H1 (cell line): ENCODE measurements at regions not wholly inside any gene's neighbourhood (a gene's known extent, or its start where the extent isn't known, plus 50 kb on each side); places are given as distances from the start of the nearest gene placed in this dataset.
A peak's percentile ranks its signal among the peaks of the same experiment; 100 is the strongest.

Source experiments
- CTCF ChIA-PET: fragments of 300-600 bp; sonication (Branson Sonifier 250); formaldehyde crosslinking; loops from one replicate; lab custom pipeline; 2021; ENCODE audit not compliant: partially characterized antibody; lab: Charles Lee
- POLR2A ChIA-PET: fragments of 300-600 bp; sonication (Branson Sonifier 250); formaldehyde crosslinking; loops from one replicate; lab custom pipeline; 2021; ENCODE audit warnings: inconsistent platforms; ENCODE audit not compliant: partially characterized antibody; lab: Charles Lee
- DNase-seq, 2 experiments: peaks; one replicate each; pipeline versions ENCODE4 v3.0.0 to v3.0.0-alpha.2; 2010 to 2022; ENCODE audit warnings: low spot score in 2 of 2, low read depth in 1 of 2, mixed read lengths in 1 of 2
- FAIRE-seq: peaks from 2 replicates; lab custom pipeline; 2011; peaks lifted over from hg19 to GRCh38; lab: Jason Lieb, UNC
- H2AFZ ChIP-seq: 2 replicates; pipeline ENCODE4 v1.8.1; 2012; ENCODE audit warnings: low read length, inconsistent platforms
- H2AK5ac ChIP-seq: 2 replicates; pipeline ENCODE4 v1.6.1; 2013; ENCODE audit warnings: low read depth, low read length
- H2BK120ac ChIP-seq: replicated peaks from 2 replicates; pipeline ENCODE3; 2013; ENCODE audit warnings: low read depth, low read length, inconsistent platforms
- H2BK12ac ChIP-seq: 2 replicates; pipeline ENCODE4 v1.6.1; 2013; ENCODE audit warnings: low read depth, low read length
- H2BK15ac ChIP-seq: 2 replicates; pipeline ENCODE4 v1.6.1; 2013; ENCODE audit warnings: low read length
- H2BK20ac ChIP-seq: 2 replicates; pipeline ENCODE4 v1.6.1; 2013; ENCODE audit warnings: low read length
- H2BK5ac ChIP-seq: 2 replicates; pipeline ENCODE4 v1.6.1; 2013; ENCODE audit warnings: low read depth, low read length
- H3K14ac ChIP-seq: 2 replicates; pipeline ENCODE4 v1.6.1; 2013; ENCODE audit warnings: inconsistent platforms; ENCODE audit not compliant: insufficient read length
- H3K18ac ChIP-seq: 2 replicates; pipeline ENCODE4 v1.6.1; 2013; ENCODE audit warnings: low read length; ENCODE audit errors: extremely low read depth
- H3K23ac ChIP-seq: 2 replicates; pipeline ENCODE4 v1.6.1; 2013; ENCODE audit warnings: inconsistent platforms; ENCODE audit not compliant: insufficient read length
- H3K23me2 ChIP-seq: 2 replicates; pipeline ENCODE4 v1.6.1; 2013; ENCODE audit warnings: low read depth, low read length
- H3K27ac ChIP-seq: 2 replicates; pipeline ENCODE4 v1.6.1; 2011; ENCODE audit warnings: low read depth, low read length, inconsistent platforms
- H3K27me3 ChIP-seq, 4 experiments: replicated peaks in 1 of 4; 1 replicate in 1 of 4; 2 replicates in 3 of 4; pipeline versions ENCODE4 v1.6.1 to v1.8.1; 2011 to 2013; ENCODE audit warnings: low read length in 3 of 4, mild to moderate bottlenecking in 3 of 4, inconsistent platforms in 2 of 4, mixed read lengths in 2 of 4, moderate library complexity in 1 of 4; ENCODE audit not compliant: control insufficient read depth in 3 of 4, insufficient read depth in 3 of 4; ENCODE audit errors: extremely low read depth in 1 of 4
- H3K36me3 ChIP-seq, 4 experiments: 2 replicates each; pipeline versions ENCODE4 v1.6.1 to v1.8.1; 2011 to 2013; ENCODE audit warnings: mild to moderate bottlenecking in 4 of 4, low read length in 3 of 4, moderate library complexity in 2 of 4, control low read depth in 1 of 4, inconsistent platforms in 1 of 4; ENCODE audit not compliant: insufficient read depth in 4 of 4, control insufficient read depth in 2 of 4
- H3K4ac ChIP-seq: replicated peaks from 2 replicates; pipeline ENCODE3; 2013; ENCODE audit warnings: low read length, low read depth, mixed read lengths, inconsistent platforms; ENCODE audit not compliant: insufficient read length
- H3K4me1 ChIP-seq, 4 experiments: replicated peaks in 1 of 4; 1 replicate in 1 of 4; 2 replicates in 3 of 4; pipeline versions ENCODE4 v1.6.1 to v1.8.1; 2011 to 2013; ENCODE audit warnings: low read length in 3 of 4, inconsistent platforms in 2 of 4, mixed read lengths in 1 of 4; ENCODE audit not compliant: insufficient read depth in 4 of 4, control insufficient read depth in 3 of 4
- H3K4me2 ChIP-seq, 2 experiments: 2 replicates each; pipeline versions ENCODE4 v1.6.1 to v1.8.1; 2011 to 2013; ENCODE audit warnings: low read depth in 2 of 2, low read length in 2 of 2, control low read depth in 1 of 2, inconsistent platforms in 1 of 2, mild to moderate bottlenecking in 1 of 2; ENCODE audit not compliant: insufficient read depth in 1 of 2
- H3K4me3 ChIP-seq, 4 experiments: fragments of 200-600, 300-600 bp in 1 of 4; sonication (generic), shearing (Covaris generic), sonication (Bioruptor Twin) in 1 of 4; 2 replicates each; pipeline versions ENCODE4 v1.5.1 to v1.8.1; 2011 to 2016; ENCODE audit warnings: low read length in 4 of 4, low read depth in 3 of 4, control low read depth in 2 of 4, inconsistent platforms in 2 of 4, mild to moderate bottlenecking in 2 of 4, mixed read lengths in 1 of 4, moderate library complexity in 1 of 4; ENCODE audit not compliant: insufficient read depth in 2 of 4; ENCODE audit errors: extremely low read depth in 1 of 4
- H3K56ac ChIP-seq: replicated peaks from 2 replicates; pipeline ENCODE3; 2013; ENCODE audit warnings: low read depth, mild to moderate bottlenecking, mixed read lengths, low read length, inconsistent platforms; ENCODE audit not compliant: insufficient read length
- H3K79me1 ChIP-seq: 2 replicates; pipeline ENCODE4 v1.6.1; 2013; ENCODE audit warnings: low read depth, low read length, control low read depth
- H3K79me2 ChIP-seq, 2 experiments: 2 replicates each; pipeline versions ENCODE4 v1.6.1 to v1.8.1; 2012 to 2013; ENCODE audit warnings: low read length in 2 of 2, mild to moderate bottlenecking in 2 of 2, inconsistent platforms in 1 of 2; ENCODE audit not compliant: insufficient read depth in 2 of 2, control insufficient read depth in 1 of 2
- H3K9ac ChIP-seq, 4 experiments: replicated peaks in 1 of 4; 1 replicate in 1 of 4; 2 replicates in 3 of 4; pipeline versions ENCODE4 v1.6.1 to v1.8.1; 2011 to 2013; ENCODE audit warnings: low read depth in 3 of 4, low read length in 3 of 4, control low read depth in 2 of 4, mild to moderate bottlenecking in 2 of 4, moderate library complexity in 2 of 4, inconsistent platforms in 1 of 4; ENCODE audit errors: extremely low read depth in 1 of 4
- H3K9me3 ChIP-seq, 2 experiments: 2 replicates each; pipeline versions ENCODE4 v1.6.1 to v1.8.1; 2012 to 2013; ENCODE audit warnings: mild to moderate bottlenecking in 2 of 2, moderate library complexity in 2 of 2, control low read depth in 1 of 2, inconsistent platforms in 1 of 2, low read depth in 1 of 2, low read length in 1 of 2, mixed read lengths in 1 of 2; ENCODE audit not compliant: insufficient read depth in 2 of 2
- H4K20me1 ChIP-seq, 2 experiments: replicated peaks in 1 of 2; 2 replicates each; pipeline versions ENCODE3 to v1.8.1; 2011 to 2013; ENCODE audit warnings: inconsistent platforms in 2 of 2, low read length in 2 of 2, mild to moderate bottlenecking in 1 of 2; ENCODE audit not compliant: insufficient read depth in 2 of 2, control insufficient read depth in 1 of 2
- H4K5ac ChIP-seq: 2 replicates; pipeline ENCODE4 v1.6.1; 2013; ENCODE audit warnings: low read length, low read depth, mixed read lengths, inconsistent platforms; ENCODE audit not compliant: insufficient read length
- H4K8ac ChIP-seq: 2 replicates; pipeline ENCODE4 v1.8.0; 2013; ENCODE audit warnings: mild to moderate bottlenecking, moderate library complexity, low read length, inconsistent platforms; ENCODE audit not compliant: insufficient read depth; ENCODE audit errors: extremely low read depth
- H4K91ac ChIP-seq: replicated peaks from 2 replicates; pipeline ENCODE3; 2013; ENCODE audit warnings: low read length, mixed read lengths, inconsistent platforms; ENCODE audit not compliant: insufficient read length
- ASH2L ChIP-seq: fragments of 200-600, 300-600 bp; sonication (generic); IDR thresholded peaks from one replicate; pipeline ENCODE4 v1.7.1; 2017; ENCODE audit warnings: low read length
- BRCA1 ChIP-seq: IDR thresholded peaks from 2 replicates; pipeline ENCODE4 v1.6.1; 2012; ENCODE audit warnings: low read depth, low read length, improper control_type of control experiment
- CEBPB ChIP-seq: IDR thresholded peaks from 2 replicates; pipeline ENCODE4 v1.6.1; 2012; ENCODE audit warnings: low read depth, low read length
- CHD1 ChIP-seq: IDR thresholded peaks from 2 replicates; pipeline ENCODE4 v1.6.1; 2012; ENCODE audit warnings: low read depth, low read length, improper control_type of control experiment
- E2F6 ChIP-seq: IDR thresholded peaks from 2 replicates; pipeline ENCODE4 v1.6.1; 2012; ENCODE audit warnings: inconsistent platforms
- EGR1 ChIP-seq: IDR thresholded peaks from 2 replicates; pipeline ENCODE4 v1.6.1; 2011; ENCODE audit warnings: low read depth, low read length, borderline replicate concordance
- JUN ChIP-seq: IDR thresholded peaks from 2 replicates; pipeline ENCODE4 v1.6.1; 2011; ENCODE audit warnings: low read depth, mild to moderate bottlenecking, improper control_type of control experiment, low read length
- KDM5A ChIP-seq: fragments of 200-600 bp; IDR thresholded peaks from 2 replicates; pipeline ENCODE4 v1.7.1; 2012; ENCODE audit warnings: mild to moderate bottlenecking, low read length, inconsistent platforms, mixed read lengths
- NRF1 ChIP-seq: IDR thresholded peaks from 2 replicates; pipeline ENCODE4 v1.6.1; 2011; ENCODE audit warnings: mild to moderate bottlenecking, low read depth, low read length, improper control_type of control experiment
- RBBP5 ChIP-seq: IDR thresholded peaks from 2 replicates; pipeline ENCODE4 v1.7.1; 2012; ENCODE audit warnings: low read depth, mild to moderate bottlenecking, inconsistent platforms, low read length, moderate library complexity, borderline replicate concordance
- RNF2 ChIP-seq: fragments of 200-900, 300-1000 bp; sonication (generic); IDR thresholded peaks from 2 replicates; pipeline ENCODE4 v1.7.1; 2016; ENCODE audit warnings: borderline replicate concordance, low read depth, mild to moderate bottlenecking, antibody characterized with exemption, low read length; ENCODE audit not compliant: poor library complexity, severe bottlenecking; ENCODE audit errors: missing control alignments
- SAP30 ChIP-seq: fragments of 300-600 bp; sonication (generic); IDR thresholded peaks from 2 replicates; pipeline ENCODE4 v1.7.1; 2012; ENCODE audit warnings: low read length, moderate library complexity, mild to moderate bottlenecking, inconsistent platforms; ENCODE audit not compliant: insufficient read depth, insufficient replicate concordance
- TAF1 ChIP-seq: IDR thresholded peaks from 2 replicates; pipeline ENCODE4 v1.6.1; 2011; ENCODE audit warnings: mild to moderate bottlenecking, low read depth, low read length
- TAF7 ChIP-seq: optimal IDR thresholded peaks from 2 replicates; pipeline ENCODE3; 2011; ENCODE audit warnings: low read depth, mild to moderate bottlenecking, inconsistent platforms, low read length, moderate library complexity, borderline replicate concordance
- WGBS, 2 experiments: shearing (Covaris generic) in 1 of 2; methylation state at CpG; one replicate each; pipeline versions ENCODE4 v1.1.6 to v1.1.7; 2013 to 2015; ENCODE audit warnings: low lambda C conversion rate in 2 of 2, mixed read lengths in 2 of 2, inconsistent platforms in 1 of 2, low coverage in 1 of 2, missing lambda C conversion rate in 1 of 2; ENCODE audit not compliant: insufficient replicate concordance in 2 of 2, insufficient coverage in 1 of 2, insufficient read length in 1 of 2; ENCODE audit errors: extremely low coverage in 1 of 2, missing lambda C conversion rate in 1 of 2; 5-methylcytosine and 5-hydroxymethylcytosine counted together

DNA sequence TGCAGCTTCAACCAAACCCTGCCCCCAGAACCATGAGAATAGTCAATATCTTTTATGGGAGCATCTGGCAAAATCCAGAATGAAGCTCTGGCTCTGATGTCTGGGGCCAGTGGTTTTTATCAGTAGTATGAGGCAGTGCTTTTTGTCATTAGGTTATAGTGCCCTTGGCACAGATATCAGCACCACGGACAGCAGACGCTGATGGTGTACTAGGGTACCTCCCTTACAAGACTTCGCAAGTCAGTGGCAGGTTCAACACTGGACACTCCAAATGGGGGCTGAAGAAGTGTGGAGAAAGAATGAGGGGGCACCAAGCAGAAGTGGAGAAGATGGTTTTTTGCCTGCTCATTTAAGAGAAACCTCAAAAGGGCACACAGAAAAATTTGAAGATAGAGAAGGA, 68.2 kb upstream of the E2F7 start:
- Histone ChIP-seq H3K56ac (no peak overlapping the region), H2BK120ac (no peak overlapping the region), H3K36me3 (no peaks in the 10 kb centered on the region), H3K9me3 (no peaks in the 10 kb centered on the region), H2BK20ac (no peak overlapping the region), H3K23me2 (no peaks in the 10 kb centered on the region; the same call in 1 of the 2 replicates), H3K4me2 (no peak overlapping the region), H2BK12ac (no peak overlapping the region), H3K4me3 (no peak overlapping the region), H3K23ac (no peak overlapping the region), H4K20me1 (no peaks in the 10 kb centered on the region), H3K4me1 (no peaks in the 10 kb centered on the region), H4K8ac (no peak overlapping the region), H2AK5ac (no peak overlapping the region), H2BK5ac (no peak overlapping the region), H3K4ac (no peak overlapping the region), H3K79me1 (no peaks in the 10 kb centered on the region), H4K5ac (no peak overlapping the region), H3K27ac (no peak overlapping the region), H2BK15ac (no peak overlapping the region), H2AFZ (no peak overlapping the region), H3K18ac (no peak overlapping the region), H3K9ac (no peak overlapping the region), H3K27me3 (no peaks in the 10 kb centered on the region), H3K79me2 (no peaks in the 10 kb centered on the region), H3K14ac (no peak overlapping the region), H4K91ac (no peak overlapping the region)
- peak in 1 of 2 experiments; percentile 80 for DNase-seq
- CTCF ChIA-PET: interaction anchor here (0.8 to 2.4 kb wide), 3 partner anchors 19 to 552 kb away, joined by 3 to 4 read pairs (median 4); no protein-coding TSS in a partner anchor
- FAIRE-seq: peak; percentile 66
- 47% methylated on average over 3 of the region's 3 CpGs; no CpG with 5 or more reads in 1 of the 2 experiments for WGBS, 2 experiments
- POLR2A ChIA-PET: no interaction called here
- TF ChIP-seq RBBP5: no peak
- no peak for TF ChIP-seq ASH2L
- TF ChIP-seq NRF1: no peak
- TF ChIP-seq KDM5A: no peak
- TF ChIP-seq BRCA1: no peak
- no peak for TF ChIP-seq TAF1
- no peak for TF ChIP-seq CEBPB
- no peak for TF ChIP-seq JUN
- no peak for TF ChIP-seq SAP30
- TF ChIP-seq CHD1: no peak
- TF ChIP-seq TAF7: no peak
- TF ChIP-seq EGR1: no peak
- no peak for TF ChIP-seq E2F6
- no peak for TF ChIP-seq RNF2
